ENCODE measurements at regions not wholly inside any gene's neighbourhood (a gene's known extent, or its start where the extent isn't known, plus 50 kb on each side); places are given as distances from the start of the nearest gene placed in this dataset.

DNA sequence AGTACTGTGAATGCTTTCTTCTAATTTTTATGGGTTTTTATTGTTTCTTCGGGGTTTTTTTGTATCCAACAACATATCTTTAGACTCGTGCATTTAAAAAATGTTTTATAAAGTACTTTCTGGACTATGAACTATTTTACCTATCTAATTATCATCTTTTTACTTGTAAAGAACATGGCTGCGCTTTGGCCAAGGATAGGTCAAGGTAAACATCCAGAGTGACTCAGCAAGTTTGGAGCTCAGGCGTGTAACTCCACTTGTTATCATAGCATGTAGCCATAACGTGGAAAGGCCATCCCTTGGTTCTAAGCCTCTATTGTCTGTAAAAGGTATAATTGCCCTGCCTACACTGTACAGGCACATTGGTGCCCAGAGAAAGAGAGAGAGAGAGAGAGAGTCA is 818.0 kb upstream of the GOT2 start:
- H3K9ac ChIP-seq: no peak overlapping the region
- WGBS (ENCODE audit: low lambda C conversion rate): 32% methylated on average over 5 of the region's 5 CpGs
- no peak overlapping the region for H2AFZ ChIP-seq (ENCODE audit: low read depth)
- no peak for TF ChIP-seq FOXJ3 (CRISPR knock-in tag; IDR thresholded peaks at IDR 0.05)
- no peak for TF ChIP-seq CHD2 (IDR thresholded peaks at IDR 0.05; ENCODE audit: low read length, partially characterized antibody)
- no peak for TF ChIP-seq RCOR1 (IDR thresholded peaks at IDR 0.05; ENCODE audit: low read length)
- no peak for TF ChIP-seq MXI1 (IDR thresholded peaks at IDR 0.05; ENCODE audit: low read depth, low read length)
- no peak for TF ChIP-seq TAF1 (IDR thresholded peaks at IDR 0.05; ENCODE audit: borderline replicate concordance, low read depth, low read length)
- TF ChIP-seq SMC3 (IDR thresholded peaks at IDR 0.05; ENCODE audit: low read depth, low read length): no peak
- TF ChIP-seq FOXM1 (IDR thresholded peaks at IDR 0.05; ENCODE audit: low read depth): no peak
- TF ChIP-seq MEF2A (IDR thresholded peaks at IDR 0.05; ENCODE audit: borderline replicate concordance, low read depth): no peak
- TF ChIP-seq, protein P1, sequence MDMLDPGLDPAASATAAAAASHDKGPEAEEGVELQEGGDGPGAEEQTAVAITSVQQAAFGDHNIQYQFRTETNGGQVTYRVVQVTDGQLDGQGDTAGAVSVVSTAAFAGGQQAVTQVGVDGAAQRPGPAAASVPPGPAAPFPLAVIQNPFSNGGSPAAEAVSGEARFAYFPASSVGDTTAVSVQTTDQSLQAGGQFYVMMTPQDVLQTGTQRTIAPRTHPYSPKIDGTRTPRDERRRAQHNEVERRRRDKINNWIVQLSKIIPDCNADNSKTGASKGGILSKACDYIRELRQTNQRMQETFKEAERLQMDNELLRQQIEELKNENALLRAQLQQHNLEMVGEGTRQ (IDR thresholded peaks at IDR 0.05; ENCODE audit: borderline replicate concordance, low read depth, low read length): no peak
- no peak for TF ChIP-seq YY1 (IDR thresholded peaks at IDR 0.05; ENCODE audit: low read depth)
- TF ChIP-seq EP300 (IDR thresholded peaks at IDR 0.05; ENCODE audit: borderline replicate concordance in 1 of 2, low read depth in 1 of 2, low read length in 1 of 2): no peak
- no peak for TF ChIP-seq RXRA (IDR thresholded peaks at IDR 0.05; ENCODE audit: borderline replicate concordance, low read depth)
- TF ChIP-seq, protein P2, sequence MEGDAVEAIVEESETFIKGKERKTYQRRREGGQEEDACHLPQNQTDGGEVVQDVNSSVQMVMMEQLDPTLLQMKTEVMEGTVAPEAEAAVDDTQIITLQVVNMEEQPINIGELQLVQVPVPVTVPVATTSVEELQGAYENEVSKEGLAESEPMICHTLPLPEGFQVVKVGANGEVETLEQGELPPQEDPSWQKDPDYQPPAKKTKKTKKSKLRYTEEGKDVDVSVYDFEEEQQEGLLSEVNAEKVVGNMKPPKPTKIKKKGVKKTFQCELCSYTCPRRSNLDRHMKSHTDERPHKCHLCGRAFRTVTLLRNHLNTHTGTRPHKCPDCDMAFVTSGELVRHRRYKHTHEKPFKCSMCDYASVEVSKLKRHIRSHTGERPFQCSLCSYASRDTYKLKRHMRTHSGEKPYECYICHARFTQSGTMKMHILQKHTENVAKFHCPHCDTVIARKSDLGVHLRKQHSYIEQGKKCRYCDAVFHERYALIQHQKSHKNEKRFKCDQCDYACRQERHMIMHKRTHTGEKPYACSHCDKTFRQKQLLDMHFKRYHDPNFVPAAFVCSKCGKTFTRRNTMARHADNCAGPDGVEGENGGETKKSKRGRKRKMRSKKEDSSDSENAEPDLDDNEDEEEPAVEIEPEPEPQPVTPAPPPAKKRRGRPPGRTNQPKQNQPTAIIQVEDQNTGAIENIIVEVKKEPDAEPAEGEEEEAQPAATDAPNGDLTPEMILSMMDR (IDR thresholded peaks at IDR 0.05): no peak
- no peak for TF ChIP-seq GABPA (IDR thresholded peaks at IDR 0.05; ENCODE audit: low read depth)
- H3K9me2 ChIP-seq: no peaks in the 10 kb centered on the region
- no peaks in the 10 kb centered on the region for H3K4me1 ChIP-seq (ENCODE audit: control insufficient read depth in 1 of 2, insufficient read depth in 2 of 2, low read depth in 1 of 2, low read length in 1 of 2)
- no peaks in the 10 kb centered on the region for H3K9me3 ChIP-seq
- H3F3A ChIP-seq (replicated peaks; ENCODE audit: insufficient read depth): no peaks in the 10 kb centered on the region
- no peak overlapping the region for H3K4me2 ChIP-seq
- no peak overlapping the region for H3K4me3 ChIP-seq (ENCODE audit: low read depth in 2 of 2, low read length in 1 of 2)
- no peak overlapping the region for H3K27ac ChIP-seq (ENCODE audit: low read depth in 2 of 2, low read length in 1 of 2)
- no peaks in the 10 kb centered on the region for H3K79me2 ChIP-seq (ENCODE audit: insufficient read depth)
- no peaks in the 10 kb centered on the region for H3K36me3 ChIP-seq (replicated peaks in 1 of 2; ENCODE audit: control insufficient read depth in 1 of 2, insufficient read depth in 2 of 2, low read length in 1 of 2)
- POLR2A ChIA-PET: no interaction called here
- no peaks in the 10 kb centered on the region for H4K20me1 ChIP-seq (ENCODE audit: insufficient read depth)
- DNase-seq: no peak
- CTCF ChIA-PET: no interaction called here
- no peaks in the 10 kb centered on the region for H3K27me3 ChIP-seq (ENCODE audit: insufficient read depth)

DNA sequence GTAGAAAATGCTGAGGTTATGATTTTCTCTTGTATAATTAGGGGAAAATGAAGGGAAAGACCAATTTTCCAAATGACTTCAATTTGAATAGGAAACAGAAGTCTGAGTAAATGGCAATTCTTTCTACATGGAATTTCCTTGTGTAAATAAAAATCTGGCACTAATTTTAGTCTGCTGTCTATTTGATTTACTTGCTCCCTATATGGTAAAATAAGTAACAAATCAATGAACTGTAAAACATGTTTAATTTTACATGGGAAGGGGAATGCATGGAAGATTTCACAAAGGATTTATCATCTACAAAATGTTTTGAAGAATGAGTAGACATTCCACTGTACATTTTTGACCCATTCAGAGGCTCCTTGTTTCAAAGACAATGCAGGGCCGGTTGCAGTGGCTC is 811.6 kb upstream of the GOT2 start:
- POLR2A ChIA-PET: no interaction called here
- H4K20me1 ChIP-seq (ENCODE audit: insufficient read depth): no peaks in the 10 kb centered on the region
- H3K9me2 ChIP-seq: no peaks in the 10 kb centered on the region
- CTCF ChIA-PET: no interaction called here
- no peaks in the 10 kb centered on the region for H3K36me3 ChIP-seq (replicated peaks in 1 of 2; ENCODE audit: control insufficient read depth in 1 of 2, insufficient read depth in 2 of 2, low read length in 1 of 2)
- no peak for DNase-seq
- no peaks in the 10 kb centered on the region for H3K27me3 ChIP-seq (ENCODE audit: insufficient read depth)
- WGBS (ENCODE audit: low lambda C conversion rate): 50% methylated on average over 1 of the region's 1 CpG
- no peaks in the 10 kb centered on the region for H3K79me2 ChIP-seq (ENCODE audit: insufficient read depth)
- H3K4me1 ChIP-seq (ENCODE audit: control insufficient read depth in 1 of 2, insufficient read depth in 2 of 2, low read depth in 1 of 2, low read length in 1 of 2): no peaks in the 10 kb centered on the region
- no peak overlapping the region for H3K9ac ChIP-seq
- no peaks in the 10 kb centered on the region for H3F3A ChIP-seq (replicated peaks; ENCODE audit: insufficient read depth)
- 0 out of 2 replicates have a peak, but pooled peaks cover 4% of the 10 kb centered on the region for H3K9me3 ChIP-seq
- H3K4me3 ChIP-seq (ENCODE audit: low read depth in 2 of 2, low read length in 1 of 2): no peak overlapping the region
- no peak overlapping the region for H2AFZ ChIP-seq (ENCODE audit: low read depth)
- no peak overlapping the region for H3K4me2 ChIP-seq
- H3K27ac ChIP-seq (ENCODE audit: low read depth in 2 of 2, low read length in 1 of 2): no peak overlapping the region
- no peak for TF ChIP-seq ELF1 (IDR thresholded peaks at IDR 0.05)
- TF ChIP-seq TAF1 (IDR thresholded peaks at IDR 0.05; ENCODE audit: borderline replicate concordance, low read depth, low read length): no peak
- TF ChIP-seq, protein P3, sequence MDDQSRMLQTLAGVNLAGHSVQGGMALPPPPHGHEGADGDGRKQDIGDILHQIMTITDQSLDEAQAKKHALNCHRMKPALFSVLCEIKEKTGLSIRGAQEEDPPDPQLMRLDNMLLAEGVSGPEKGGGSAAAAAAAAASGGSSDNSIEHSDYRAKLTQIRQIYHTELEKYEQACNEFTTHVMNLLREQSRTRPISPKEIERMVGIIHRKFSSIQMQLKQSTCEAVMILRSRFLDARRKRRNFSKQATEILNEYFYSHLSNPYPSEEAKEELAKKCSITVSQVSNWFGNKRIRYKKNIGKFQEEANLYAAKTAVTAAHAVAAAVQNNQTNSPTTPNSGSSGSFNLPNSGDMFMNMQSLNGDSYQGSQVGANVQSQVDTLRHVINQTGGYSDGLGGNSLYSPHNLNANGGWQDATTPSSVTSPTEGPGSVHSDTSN (IDR thresholded peaks at IDR 0.05): no peak
- TF ChIP-seq FOXM1 (IDR thresholded peaks at IDR 0.05; ENCODE audit: low read depth): no peak
- no peak for TF ChIP-seq RFX5 (IDR thresholded peaks at IDR 0.05; ENCODE audit: low read length)
- TF ChIP-seq, protein P4, sequence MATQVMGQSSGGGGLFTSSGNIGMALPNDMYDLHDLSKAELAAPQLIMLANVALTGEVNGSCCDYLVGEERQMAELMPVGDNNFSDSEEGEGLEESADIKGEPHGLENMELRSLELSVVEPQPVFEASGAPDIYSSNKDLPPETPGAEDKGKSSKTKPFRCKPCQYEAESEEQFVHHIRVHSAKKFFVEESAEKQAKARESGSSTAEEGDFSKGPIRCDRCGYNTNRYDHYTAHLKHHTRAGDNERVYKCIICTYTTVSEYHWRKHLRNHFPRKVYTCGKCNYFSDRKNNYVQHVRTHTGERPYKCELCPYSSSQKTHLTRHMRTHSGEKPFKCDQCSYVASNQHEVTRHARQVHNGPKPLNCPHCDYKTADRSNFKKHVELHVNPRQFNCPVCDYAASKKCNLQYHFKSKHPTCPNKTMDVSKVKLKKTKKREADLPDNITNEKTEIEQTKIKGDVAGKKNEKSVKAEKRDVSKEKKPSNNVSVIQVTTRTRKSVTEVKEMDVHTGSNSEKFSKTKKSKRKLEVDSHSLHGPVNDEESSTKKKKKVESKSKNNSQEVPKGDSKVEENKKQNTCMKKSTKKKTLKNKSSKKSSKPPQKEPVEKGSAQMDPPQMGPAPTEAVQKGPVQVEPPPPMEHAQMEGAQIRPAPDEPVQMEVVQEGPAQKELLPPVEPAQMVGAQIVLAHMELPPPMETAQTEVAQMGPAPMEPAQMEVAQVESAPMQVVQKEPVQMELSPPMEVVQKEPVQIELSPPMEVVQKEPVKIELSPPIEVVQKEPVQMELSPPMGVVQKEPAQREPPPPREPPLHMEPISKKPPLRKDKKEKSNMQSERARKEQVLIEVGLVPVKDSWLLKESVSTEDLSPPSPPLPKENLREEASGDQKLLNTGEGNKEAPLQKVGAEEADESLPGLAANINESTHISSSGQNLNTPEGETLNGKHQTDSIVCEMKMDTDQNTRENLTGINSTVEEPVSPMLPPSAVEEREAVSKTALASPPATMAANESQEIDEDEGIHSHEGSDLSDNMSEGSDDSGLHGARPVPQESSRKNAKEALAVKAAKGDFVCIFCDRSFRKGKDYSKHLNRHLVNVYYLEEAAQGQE (IDR thresholded peaks at IDR 0.05; ENCODE audit: low read depth, low read length): no peak
- TF ChIP-seq GATA2 (CRISPR knock-in tag; IDR thresholded peaks at IDR 0.05): no peak
- TF ChIP-seq FOXJ3 (CRISPR knock-in tag; IDR thresholded peaks at IDR 0.05): no peak
- TF ChIP-seq NFIC (IDR thresholded peaks at IDR 0.05; ENCODE audit: borderline replicate concordance): no peak
- no peak for TF ChIP-seq JUND (IDR thresholded peaks at IDR 0.05)
- no peak for TF ChIP-seq SIN3A (IDR thresholded peaks at IDR 0.05; ENCODE audit: borderline replicate concordance, low read depth, low read length)
- TF ChIP-seq CHD2 (IDR thresholded peaks at IDR 0.05; ENCODE audit: low read length, partially characterized antibody): no peak
- TF ChIP-seq POLR2AphosphoS5 (IDR thresholded peaks at IDR 0.05; ENCODE audit: low read depth, low read length): no peak
- TF ChIP-seq EZH2phosphoT487 (IDR thresholded peaks at IDR 0.05; ENCODE audit: borderline replicate concordance, low read depth): no peak

Data from SK-N-SH (cell line).